HG03521 (cell line): ENCODE measurements at regions not wholly inside any gene's neighbourhood (a gene's known extent, or its start where the extent isn't known, plus 50 kb on each side); places are given as distances from the start of the nearest gene placed in this dataset.
"Not testable (repeated sequence)": the region's sequence is repeated elsewhere in the genome, so short reads cannot be mapped to it uniquely, and the experiment has no call there.

Experiments
- ATAC-seq: cut with Tn5 transposase; IDR thresholded peaks from one replicate; pipeline ENCODE4 v1.9.1; 2021; ENCODE audit warnings: mild to moderate bottlenecking, moderate library complexity; ENCODE audit not compliant: unreplicated experiment

DNA sequence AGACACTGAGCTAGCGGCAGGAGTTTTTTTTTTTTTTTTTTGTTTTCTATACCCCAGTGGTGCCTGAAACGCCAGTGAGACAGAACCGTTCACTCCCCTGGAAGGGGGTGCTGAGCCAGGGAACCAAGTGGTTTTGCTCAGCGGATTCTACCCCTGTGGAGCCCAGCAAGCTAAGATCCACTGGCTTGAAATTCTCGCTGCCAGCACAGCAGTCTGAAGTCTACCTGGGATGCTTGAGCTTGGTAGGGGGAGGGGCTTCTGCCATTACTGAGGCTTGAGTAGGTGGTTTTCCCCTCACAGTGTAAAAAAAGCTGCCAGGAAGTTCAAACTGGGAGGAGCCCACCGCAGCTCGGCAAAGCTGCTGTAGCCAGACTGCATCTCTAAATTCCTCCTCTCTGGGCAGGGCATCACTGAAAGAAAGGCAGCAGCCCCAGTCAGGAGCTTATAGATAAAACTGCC is 173.0 kb downstream of the DMAC1 start:
- not testable (repeated sequence) for ATAC-seq

DNA sequence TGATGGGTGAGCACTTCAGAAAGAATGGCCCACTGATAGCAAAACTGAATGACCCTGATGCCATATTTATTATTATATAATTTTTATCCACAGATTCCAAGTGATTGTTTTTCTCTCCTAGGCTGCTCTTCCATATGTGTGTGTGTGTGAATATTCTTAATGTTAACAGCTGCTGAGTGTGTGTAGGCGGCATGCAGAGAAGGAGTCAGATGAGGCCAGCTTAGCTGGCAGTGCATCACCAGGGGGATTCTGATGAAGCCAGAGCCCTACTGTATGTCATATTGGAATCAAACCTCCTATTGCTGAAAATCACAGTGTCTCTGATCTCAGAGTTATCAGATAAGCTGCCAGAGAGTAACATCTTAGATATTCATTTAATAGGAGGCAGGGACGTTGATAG is 177.1 kb downstream of the DMAC1 start:
- ATAC-seq, result no peak

DNA sequence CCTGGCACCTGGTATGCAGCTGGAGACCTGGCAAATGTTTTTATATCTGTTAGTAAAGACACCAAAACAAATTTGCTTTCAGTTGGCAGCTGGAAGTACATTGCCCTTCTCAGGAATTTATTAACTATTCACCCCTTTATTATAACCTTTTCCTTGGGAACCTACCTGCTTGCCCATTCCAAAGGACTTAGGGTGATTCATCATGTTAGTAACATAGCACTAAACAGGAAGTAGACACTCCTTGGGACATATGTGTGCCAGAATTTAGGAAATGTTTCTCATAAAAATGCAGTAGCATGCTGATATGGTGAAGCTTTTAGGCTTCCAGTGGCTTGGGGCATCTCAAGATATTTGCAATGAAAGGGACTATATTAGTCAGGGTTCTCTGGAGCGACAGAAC is 184.2 kb downstream of the DMAC1 start:
- ATAC-seq, result no peak

DNA sequence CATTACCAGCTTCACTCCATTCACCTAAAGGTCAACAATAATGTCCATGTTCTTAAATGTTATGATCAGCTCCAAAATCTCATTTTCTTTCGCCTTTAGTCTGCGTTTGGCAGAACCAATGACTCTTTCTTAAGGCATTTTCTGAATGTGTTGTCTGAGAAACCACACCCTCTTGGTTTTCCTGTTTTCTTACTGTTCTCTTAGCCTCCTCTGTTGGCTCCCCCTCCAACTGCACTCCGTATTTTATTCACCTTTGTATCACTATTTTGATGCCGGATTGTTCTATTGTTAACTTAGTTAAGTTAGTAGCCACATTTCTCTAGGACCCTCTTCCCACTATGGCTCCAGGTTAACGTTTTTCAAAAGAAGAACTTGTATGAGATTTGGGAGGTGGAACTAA is 185.6 kb downstream of the DMAC1 start:
- ATAC-seq, result no peak

DNA sequence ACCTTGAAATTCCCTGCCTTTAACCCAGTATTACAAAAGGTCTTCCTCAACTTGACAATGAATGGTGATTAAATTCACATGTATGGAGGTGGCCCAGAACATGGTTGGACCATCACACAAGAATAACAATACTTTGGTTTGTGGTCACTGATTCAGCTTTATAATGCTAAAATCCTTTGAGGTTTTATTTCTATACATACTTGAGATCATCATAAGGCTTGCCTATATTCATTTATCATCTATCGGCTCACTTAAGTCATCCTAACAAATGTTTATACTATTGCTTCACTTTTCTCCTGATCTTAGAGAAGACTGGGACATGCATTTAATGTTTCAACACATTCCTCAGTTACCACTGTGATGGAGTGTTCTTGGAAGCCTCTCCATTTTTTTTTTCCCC is 191.3 kb downstream of the DMAC1 start:
- no peak for ATAC-seq

DNA sequence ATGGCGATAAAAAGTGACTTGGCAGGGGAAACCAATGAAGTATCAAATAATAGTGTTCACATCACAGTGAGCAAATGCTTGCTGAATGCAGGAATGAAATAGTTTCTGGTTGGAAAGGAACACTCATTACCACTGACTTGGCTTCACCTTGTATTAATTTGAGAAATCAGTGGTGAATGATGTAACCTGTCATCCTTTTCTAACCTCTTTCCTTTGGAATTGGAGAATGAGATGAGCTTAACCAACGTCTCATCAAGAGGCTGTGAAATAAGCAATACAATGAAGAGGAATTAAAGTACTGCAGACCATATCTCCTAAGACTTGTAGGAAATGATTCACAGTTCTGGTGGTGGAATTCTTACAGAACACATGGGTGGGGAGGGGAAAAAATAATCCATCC is 192.2 kb downstream of the DMAC1 start:
- no peak for ATAC-seq

DNA sequence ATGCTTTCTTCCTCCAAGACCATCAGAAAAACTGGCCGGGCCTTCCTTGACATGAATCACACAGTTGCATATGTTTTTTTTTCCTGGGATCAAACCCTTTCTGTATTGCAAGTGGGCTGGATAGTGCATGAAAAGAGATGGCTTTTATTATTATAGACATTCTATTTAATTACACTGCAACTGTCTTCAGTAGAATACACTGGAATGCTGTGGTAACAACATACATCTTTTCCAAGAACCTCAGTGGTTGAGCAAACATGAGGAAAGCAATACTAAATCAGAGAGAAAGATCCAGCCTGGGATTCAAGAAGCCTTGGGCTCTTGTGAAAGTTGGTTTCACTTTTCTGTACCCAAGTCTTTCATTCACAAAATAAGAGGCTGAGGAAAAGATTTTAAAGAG is 193.0 kb downstream of the DMAC1 start:
- ATAC-seq, result no peak

DNA sequence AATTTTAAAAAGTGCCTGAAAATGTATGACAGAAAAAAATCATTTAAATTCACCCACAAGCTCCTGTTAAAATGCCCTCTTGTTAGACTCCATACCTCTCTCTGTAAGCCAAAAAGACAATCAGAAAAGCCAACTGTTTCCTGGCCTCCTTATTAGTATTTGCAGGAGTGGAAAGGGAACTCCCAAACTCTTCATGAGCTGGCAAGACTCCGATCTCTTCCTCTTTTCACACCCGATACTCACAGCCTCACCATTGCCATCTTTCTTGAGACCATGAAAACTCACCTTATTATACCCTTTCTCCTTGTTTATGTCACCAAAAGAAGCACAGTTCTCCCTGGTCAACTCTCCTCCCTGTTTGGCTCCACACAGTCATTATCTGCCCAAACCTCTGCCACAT is 197.8 kb downstream of the DMAC1 start:
- no peak for ATAC-seq

DNA sequence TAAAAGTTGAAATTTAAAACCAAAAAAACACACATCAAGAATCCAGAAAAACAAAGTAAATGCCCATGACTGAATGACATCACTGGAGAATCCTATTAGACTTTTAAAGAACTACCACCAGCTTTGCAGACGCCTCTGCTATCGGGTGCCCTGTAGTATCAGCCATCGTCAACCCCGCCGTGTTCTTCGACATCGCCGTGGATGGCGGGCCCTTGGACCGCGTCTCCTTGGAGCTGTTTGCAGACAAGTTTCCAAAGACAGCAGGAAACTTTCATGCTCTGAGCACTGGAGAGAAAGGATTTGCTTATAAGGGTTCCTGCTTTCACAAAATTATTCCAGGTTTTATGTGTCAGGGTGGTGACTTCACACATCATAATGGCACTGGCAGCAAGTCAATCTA is 201.9 kb downstream of the DMAC1 start:
- ATAC-seq, result no peak

DNA sequence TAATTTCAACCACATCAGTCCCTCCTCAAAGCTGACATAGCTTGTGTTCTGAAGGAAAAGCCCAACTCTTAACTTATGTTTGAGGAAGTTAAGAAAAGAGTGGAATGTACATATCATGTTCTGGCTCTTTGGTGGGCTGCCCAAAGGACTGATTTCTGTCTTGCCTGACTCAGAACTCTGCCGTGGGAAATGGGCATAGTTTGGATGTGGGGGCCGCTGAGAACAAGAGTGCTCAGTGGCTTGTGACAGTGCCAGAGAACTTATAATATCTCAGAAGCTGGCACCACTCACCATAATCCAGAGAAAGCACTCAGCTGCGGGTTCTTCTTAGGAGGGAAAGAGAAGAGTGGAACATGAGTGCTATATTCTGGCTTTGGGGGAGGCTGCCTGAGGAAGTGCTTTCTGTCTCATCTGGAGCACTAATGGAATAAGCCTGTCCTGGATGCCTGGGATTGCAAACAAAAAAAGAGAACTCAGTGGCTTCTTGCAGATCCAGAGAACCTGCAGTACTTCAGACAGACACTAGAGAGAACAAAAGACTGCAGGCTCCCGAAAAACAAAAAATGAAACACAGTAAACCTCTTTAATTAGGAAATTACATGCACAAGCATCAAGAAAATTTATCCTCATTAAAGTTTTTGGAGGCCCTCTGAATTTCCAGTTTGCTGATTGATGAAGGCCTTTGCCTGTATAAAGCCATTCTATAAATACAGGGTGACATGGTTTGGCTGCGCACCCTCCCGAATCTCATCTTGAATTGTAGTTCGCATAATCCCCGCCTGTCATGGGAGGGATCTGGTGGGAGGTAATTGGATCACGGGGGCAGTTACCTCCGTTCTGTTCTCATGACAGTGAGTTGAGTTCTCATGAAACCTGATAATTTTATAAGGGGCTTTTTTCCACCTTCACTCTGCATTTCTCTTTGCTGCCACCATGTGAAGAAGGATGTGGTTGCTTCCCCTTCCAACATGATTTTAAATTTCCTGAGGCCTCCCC is 207.0 kb downstream of the DMAC1 start:
- no peak for ATAC-seq

DNA sequence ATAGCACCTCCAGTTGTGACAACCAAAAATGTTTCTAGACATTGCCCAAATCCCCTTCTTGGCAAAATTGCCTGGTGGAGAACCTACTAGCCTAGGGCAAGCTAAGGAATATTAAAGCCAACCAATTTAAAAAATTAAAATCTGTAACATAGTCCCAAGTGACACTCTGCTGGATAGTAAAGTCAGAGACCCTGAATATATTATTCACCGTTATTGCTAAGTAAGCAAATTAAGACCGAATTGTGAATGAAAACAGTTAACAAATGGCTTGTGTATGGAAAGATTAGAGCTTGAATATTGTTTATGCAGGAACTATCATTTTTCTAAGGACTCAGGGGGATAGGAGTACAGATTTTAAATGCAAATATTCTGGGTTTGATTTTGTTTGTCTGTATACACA is 208.1 kb downstream of the DMAC1 start:
- no peak for ATAC-seq

DNA sequence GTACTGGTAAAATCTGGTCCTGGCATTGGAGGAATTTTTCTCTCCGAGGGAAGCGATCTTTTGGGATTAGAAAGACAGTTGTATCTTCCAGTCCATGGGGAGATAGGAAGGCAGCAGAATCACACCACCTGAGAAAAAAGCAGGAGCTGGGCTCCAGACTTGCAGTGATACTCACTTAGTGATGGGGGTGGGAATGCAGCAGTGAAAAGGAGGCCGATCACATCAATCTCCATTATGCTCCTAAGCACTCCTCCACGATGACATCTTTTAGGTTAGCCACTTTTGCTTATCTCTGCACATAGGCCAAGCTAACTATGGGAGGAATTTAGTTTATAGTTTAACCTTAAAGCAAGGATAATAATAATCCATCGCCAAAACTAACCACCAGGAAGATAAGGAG is 219.0 kb downstream of the DMAC1 start:
- ATAC-seq, result no peak

DNA sequence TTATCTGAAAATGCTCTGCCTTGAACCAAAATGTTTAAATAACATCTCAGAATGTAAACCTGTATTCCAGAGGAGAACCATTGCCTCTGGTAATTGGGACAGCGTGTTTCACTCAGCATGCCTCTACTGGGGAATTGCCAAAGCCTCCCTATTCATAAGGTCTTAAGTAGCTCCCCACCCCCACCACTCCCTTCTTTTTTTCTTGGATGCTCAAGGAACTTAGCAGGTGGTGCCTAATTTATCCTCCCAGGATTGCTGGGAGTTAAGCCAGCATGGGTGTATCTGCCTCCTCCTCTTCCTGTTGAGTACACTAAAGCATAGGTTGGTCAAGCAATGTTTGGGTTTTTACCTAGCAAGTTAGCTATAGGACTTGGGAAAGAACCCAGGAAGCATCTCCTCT is 220.2 kb downstream of the DMAC1 start:
- ATAC-seq, result no peak

DNA sequence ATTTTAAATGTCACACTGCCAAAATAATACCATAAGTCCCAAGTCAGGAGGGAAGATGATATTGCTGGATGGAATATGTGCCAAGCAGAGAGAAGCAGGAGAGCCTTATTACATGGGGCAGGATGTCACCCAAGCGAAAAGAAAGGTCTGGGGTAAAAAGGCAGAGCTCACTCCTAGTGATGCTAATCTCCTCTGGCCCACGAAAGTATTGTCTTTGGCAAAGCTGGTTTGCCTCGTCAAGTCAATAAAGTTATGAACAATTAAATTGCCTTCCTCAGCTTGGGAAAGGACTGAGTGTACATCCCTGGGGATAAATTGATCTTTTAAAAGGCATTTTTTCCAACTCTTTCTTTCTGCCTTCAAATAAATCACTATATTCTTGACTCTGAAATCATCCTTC is 220.6 kb downstream of the DMAC1 start:
- ATAC-seq, result no peak

DNA sequence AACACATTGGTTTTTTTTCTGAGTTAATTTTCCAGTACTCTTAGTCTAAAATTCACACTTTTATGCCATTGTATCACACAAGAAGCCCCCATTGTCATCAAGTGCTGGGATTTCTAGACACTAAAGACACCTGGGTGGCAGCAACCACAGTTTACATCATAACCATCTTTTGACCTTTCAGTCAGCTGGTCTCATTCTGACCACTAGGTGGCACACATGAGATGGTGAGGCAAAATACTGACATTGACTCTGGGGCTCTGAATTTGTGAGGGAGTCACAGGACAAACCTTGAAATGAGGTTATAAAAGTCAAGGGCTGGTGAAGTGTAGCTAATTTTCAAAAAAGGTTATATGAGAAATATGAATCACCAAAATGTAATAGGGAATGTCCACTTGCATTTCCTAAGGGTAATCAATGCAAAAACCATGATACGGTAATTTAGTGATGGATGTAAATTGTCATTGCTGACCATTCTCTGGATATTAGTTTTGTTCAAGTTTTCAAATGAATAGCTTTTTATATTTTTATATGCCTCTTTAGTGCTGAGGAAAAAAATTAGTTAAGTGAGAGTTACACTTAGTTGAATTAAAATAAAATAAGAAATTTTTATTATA is 229.4 kb downstream of the DMAC1 start:
- ATAC-seq, result peak; percentile 77

DNA sequence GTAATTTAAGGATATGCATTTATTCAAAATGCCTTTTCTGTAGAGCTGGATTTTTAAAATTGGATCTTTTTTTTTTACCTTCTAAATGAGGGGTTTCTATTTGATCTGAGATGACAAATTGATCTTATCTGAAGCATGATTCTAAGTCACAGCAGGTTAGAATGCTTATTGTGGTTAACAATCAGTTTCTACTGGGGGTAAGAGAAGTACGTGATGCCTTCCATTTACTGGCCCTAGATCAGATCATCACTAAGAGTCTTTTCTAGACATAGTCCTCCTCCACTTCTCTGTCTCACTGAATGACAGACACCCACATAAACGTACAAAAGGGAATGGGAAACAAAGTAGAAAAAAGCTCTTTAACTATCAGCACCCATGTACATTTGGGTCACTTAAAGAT is 231.9 kb downstream of the DMAC1 start:
- ATAC-seq, result no peak

DNA sequence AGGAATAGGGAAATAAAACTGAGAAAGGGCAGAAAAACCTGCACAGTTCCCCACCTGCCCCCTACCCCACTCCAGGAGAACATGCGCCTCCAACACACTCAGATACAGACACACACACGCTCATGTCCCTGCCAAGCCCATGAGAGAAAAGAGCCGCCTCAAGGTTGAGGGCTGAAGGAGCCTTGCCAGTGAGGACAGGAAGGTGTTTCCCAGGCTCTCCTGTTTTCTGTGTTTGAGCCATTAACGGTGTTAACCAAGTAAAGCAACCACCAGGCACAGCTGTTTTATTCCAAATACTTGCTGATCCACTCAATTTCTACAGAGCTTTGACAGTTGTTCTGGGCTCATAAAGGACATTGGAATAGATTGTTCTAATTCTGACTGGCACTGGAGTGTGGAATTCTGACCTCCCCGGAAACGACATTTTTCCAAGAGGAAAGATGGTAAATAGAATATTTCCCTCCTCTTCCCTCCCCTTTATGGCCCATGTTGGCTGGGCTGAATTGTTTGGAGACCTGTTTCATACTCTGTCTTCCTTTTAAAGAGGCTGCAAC is 238.0 kb downstream of the DMAC1 start:
- no peak for ATAC-seq

DNA sequence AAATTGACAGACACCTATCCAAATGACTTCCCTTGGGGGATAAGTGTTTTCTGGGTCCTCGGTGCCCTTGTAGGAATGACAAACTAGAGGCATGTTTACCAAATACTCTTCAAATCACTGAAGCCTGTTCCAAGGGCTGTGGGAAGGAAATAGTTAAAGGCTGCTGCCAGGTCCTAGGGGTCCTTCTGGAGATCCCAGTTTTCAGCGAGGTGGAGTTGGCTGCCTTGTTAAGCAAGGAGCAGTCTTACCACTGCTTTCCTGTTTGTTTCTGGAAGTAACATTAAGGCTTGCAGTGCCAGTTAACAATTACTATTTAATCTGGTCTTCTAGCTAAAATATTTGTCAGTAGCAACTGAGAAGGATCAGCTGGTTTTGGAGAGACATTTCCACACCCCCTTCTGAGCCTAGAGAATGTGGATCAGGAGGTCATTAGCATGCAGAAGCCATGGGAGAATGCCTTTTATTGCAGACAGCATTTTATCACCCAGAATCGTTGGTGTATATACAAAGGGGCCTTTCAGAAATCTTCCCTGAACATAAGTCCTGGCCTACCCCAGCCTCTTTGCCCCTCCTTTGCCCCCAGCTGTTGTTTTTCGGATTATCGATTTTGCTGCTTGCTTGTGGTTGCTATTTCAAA is 238.8 kb downstream of the DMAC1 start:
- no peak for ATAC-seq

DNA sequence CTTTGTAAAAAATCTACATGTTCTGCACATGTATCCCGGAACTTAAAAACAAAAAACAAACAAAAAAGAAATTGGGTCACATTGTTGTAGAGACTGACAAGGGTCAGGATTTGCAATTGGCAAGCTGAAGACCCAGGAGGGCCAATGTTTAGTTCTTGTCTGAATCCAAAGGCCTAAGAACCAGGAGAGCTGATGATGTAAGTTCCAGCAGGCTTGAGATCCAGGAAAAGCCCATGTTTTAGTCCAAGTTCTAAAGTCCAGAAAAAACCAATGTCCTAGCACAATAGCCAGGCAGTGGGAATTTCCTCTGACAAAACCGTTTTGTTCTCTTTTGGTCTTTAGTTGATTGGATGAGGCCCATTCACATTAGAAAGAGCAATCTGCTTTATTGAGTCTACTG is 244.9 kb downstream of the DMAC1 start:
- no peak for ATAC-seq

DNA sequence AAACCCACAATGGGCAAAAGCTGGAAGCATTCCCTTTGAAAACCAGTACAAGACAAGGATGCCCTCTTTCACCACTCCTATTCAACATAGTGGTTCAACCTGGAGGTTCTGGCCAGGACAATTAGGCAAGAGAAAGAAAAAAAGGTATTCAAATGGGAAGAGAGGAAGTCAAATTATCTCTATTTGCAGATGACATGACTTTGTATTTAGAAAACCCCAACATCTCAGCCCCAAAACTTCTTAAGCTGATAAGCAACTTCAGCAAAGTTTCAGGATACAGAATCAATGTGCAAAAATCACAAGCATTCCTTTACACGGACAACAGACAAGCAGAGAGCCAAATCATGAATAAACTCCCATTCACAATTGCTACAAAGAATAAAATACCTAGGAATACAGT is 246.9 kb downstream of the DMAC1 start:
- not testable (repeated sequence) for ATAC-seq

DNA sequence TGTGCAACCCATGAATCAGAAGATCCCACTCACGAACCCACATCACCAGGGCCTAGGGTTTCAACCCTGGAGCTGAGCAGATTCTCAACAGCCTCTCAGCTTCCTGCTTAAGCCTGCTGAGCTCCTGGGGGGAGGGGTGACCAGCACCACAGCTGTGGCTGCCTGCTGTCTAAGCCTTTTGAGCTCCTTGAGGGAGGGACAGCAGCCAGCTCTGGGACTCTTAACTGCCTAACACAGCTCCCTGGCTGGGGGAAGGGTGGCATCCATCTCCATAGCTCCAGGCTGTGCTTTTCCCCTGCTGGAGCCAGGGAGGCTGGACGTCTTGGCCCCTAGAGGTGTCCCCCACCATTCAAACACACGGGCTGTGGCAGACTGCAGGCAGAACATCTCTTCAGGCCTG is 250.3 kb downstream of the DMAC1 start:
- ATAC-seq, result no peak

DNA sequence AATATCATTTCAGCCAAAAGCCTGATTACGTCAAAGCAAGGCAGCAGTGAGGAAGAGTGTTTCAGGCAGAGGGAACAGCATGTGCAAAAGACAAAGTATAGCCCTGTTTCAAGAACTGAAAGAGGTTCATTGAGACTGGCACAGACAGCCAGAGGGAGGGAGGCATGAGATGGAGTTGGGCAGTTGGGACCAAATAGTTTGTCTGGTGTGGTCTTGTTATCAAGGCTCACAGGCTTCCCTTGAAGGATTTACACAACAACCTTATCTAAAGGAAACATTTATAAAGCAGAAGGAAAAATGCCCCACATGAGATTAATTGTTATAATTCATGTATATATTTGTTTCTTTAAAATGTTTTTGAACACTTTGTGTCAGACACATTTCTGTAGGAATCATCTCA is 253.3 kb downstream of the DMAC1 start:
- ATAC-seq, result no peak
